Endothelial cell of umbilical vein (primary cell): ENCODE measurements at regions not wholly inside any gene's neighbourhood (a gene's known extent, or its start where the extent isn't known, plus 50 kb on each side); places are given as distances from the start of the nearest gene placed in this dataset.
"Not testable (repeated sequence)": the region's sequence is repeated elsewhere in the genome, so short reads cannot be mapped to it uniquely, and the experiment has no call there.

ENCODE experiments used
- CTCF ChIP-seq, 2 donors: IDR thresholded peaks; 1 replicate in 1 of 2; 2 replicates in 1 of 2; pipeline ENCODE4 v1.5.1; 2011; ENCODE audit warnings: low read length in 2 of 2, mild to moderate bottlenecking in 2 of 2, moderate library complexity in 2 of 2, control low read depth in 1 of 2, inconsistent platforms in 1 of 2, low read depth in 1 of 2; ENCODE audit not compliant: insufficient read depth in 1 of 2; ENCODE audit errors: extremely low read depth in 1 of 2
- GATA2 ChIP-seq: IDR thresholded peaks from 2 replicates; pipeline ENCODE4 v1.7.0; 2011; ENCODE audit warnings: low read depth, mild to moderate bottlenecking, moderate library complexity, mixed read lengths, low read length; ENCODE audit not compliant: insufficient read length, insufficient read depth

GRCh38 chr7:12043457-12043856, 167.6 kb upstream of the TMEM106B start:
- TF ChIP-seq GATA2; CTCF (IDR thresholded peaks at IDR 0.05; ENCODE audit: extremely low read depth in 1 of 2, insufficient read depth in 1 of 2, low read depth in 1 of 2, low read length in 2 of 2): not testable (repeated sequence)
